SK-N-MC (cell line): ENCODE measurements at regions not wholly inside any gene's neighbourhood (a gene's known extent, or its start where the extent isn't known, plus 50 kb on each side); places are given as distances from the start of the nearest gene placed in this dataset.

Experiments used
- EZH2 ChIP-seq: fragments of 200-600 bp; sonication (generic); IDR thresholded peaks from one replicate; pipeline ENCODE4 v1.6.1; 2017; ENCODE audit warnings: antibody characterized with exemption
- FOXP2 ChIP-seq: optimal IDR thresholded peaks from 2 replicates; pipeline ENCODE3; 2011; ENCODE audit warnings: mild to moderate bottlenecking, moderate library complexity; ENCODE audit not compliant: insufficient read depth; ENCODE audit errors: extremely low read length, control extremely low read depth
- POLR2AphosphoS5 ChIP-seq: IDR thresholded peaks from 2 replicates; pipeline ENCODE4 v1.6.1; 2012; ENCODE audit warnings: mild to moderate bottlenecking, low read depth, low read length, borderline replicate concordance

DNA sequence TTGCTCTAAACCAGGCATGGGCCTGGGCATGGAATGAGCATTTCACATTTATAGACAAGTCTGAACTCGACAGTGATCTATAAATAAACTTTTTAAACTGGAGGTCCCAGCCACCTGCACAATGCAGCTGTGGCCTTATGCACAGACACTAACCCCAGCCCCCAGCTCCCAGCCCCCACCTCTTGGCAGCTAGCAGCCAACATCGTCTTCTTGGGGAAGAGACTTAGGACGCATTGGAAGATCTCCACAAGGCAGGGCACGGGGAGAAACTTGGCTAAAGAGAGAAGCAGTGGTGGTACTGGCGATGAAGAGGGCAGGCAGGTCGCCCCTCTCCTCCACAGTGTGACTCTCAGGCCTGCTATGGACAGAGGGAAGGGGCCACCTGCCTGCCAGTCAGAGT lies 213.2 kb downstream of the ANAPC1 start:
- no peak for TF ChIP-seq EZH2
- no peak for TF ChIP-seq POLR2AphosphoS5
- no peak for TF ChIP-seq FOXP2
